ENCODE measurements at regions not wholly inside any gene's neighbourhood (a gene's known extent, or its start where the extent isn't known, plus 50 kb on each side); places are given as distances from the start of the nearest gene placed in this dataset.

DNA sequence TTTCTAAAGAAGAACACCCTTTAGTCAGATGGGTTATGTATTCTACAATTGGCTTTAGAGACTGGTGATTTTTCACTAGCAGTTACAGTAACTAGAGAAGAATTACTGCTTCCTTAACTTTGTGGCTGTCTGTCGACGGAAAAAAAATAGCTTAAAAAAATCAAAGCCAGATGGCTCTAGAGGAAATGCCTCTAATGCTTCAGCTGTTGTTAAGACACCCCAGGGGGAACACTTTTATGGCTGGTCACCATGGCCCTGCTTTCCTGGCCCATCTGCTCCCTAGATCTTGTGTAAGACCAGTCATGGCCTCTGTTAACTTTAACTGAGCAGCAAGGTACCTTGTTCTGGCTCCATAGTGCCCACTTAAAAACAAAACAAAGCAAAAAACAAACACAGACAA, 198.6 kb upstream of the PLSCR5 start:
- peaks cover 0 to 3% (median 0%) of the 10 kb centered on the region in 7 donors for H3K9me3 Mint-ChIP-seq
- H3K36me3 Mint-ChIP-seq: no peaks in the 10 kb centered on the region
- H3K27me3 Mint-ChIP-seq: no peaks in the 10 kb centered on the region
- no peak overlapping the region for H3K27ac Mint-ChIP-seq
- ATAC-seq (ENCODE audit: low read depth in 2 of 2) (no peak), DNase-seq (no peak)
- no peaks in the 10 kb centered on the region for H3K4me1 Mint-ChIP-seq
- no peak overlapping the region for H3K4me3 Mint-ChIP-seq

DNA sequence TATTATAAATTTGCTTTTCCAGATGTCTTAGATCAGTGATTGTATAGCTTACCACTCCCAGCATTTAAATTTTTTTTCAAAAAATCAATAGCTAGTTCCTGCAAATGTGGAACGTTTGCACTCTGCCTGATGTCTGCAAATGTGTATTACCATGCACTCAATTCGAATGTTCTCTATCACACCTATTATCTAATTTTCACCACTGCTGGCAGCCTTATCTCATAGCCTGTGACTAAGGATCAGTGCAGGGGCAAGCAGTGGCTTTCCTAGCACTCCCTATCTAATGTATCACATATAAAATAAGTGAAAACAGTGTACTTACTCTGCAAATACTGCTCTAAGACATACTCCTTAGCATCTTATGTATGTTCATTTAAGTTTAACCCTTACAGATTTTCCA, 196.3 kb upstream of the PLSCR5 start:
- DNase-seq (no peak), ATAC-seq (ENCODE audit: low read depth in 2 of 2) (no peak)
- Mint-ChIP-seq H3K4me1 (no peaks in the 10 kb centered on the region), H3K27me3 (no peaks in the 10 kb centered on the region), H3K9me3 (peaks cover 0 to 2% (median 0%) of the 10 kb centered on the region in 7 donors), H3K36me3 (no peaks in the 10 kb centered on the region), H3K4me3 (no peak overlapping the region), H3K27ac (no peak overlapping the region)

DNA sequence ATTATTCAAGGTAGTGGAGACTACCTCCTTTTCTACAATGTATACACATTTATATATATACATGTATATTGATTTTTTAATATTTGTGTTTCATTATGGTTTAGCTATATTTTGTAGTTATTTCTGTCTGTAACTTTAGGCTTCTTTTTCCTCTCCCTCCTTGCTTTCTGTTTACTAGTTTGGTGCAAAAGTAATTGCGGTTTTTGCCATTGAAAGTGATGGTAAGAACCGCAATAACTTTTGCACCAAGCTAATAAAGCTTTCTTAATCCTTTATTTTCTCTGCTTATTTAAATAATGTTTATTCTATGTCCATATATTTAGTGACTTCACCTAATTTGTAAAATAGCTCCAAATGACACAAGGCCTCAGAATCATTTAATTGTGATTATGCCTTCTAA, 195.3 kb upstream of the PLSCR5 start:
- no peak for DNase-seq
- no peak overlapping the region for H3K4me3 Mint-ChIP-seq
- peaks cover 0 to 1% (median 0%) of the 10 kb centered on the region in 7 donors for H3K9me3 Mint-ChIP-seq
- no peaks in the 10 kb centered on the region for H3K36me3 Mint-ChIP-seq
- no peaks in the 10 kb centered on the region for H3K27me3 Mint-ChIP-seq
- H3K4me1 Mint-ChIP-seq: no peaks in the 10 kb centered on the region
- no peak overlapping the region for H3K27ac Mint-ChIP-seq
- no peak for ATAC-seq (ENCODE audit: low read depth in 2 of 2)

DNA sequence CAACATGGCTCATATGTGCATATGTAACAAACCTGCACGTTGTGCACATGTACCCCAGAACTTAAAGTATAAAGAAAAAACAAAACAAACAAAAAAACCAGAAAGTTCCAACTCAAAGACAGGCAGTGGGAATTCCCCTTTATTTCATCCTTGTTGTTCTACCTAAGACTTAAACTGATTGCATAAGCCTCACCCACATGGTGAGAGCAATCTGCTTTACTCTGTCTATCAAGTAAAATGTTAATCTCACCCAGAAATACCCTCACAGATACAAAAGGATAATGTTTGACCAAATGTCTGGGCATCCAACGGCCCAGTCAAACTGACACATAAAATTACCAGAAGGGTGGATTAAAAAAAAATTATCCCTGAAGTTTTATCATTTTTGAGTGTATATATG, 190.9 kb upstream of the PLSCR5 start:
- no peaks in the 10 kb centered on the region for H3K27me3 Mint-ChIP-seq
- no peak for ATAC-seq (ENCODE audit: low read depth in 2 of 2)
- H3K4me3 Mint-ChIP-seq: no peak overlapping the region
- no peaks in the 10 kb centered on the region for H3K36me3 Mint-ChIP-seq
- H3K4me1 Mint-ChIP-seq: no peaks in the 10 kb centered on the region
- H3K27ac Mint-ChIP-seq: no peak overlapping the region
- H3K9me3 Mint-ChIP-seq: peaks cover 0 to 3% (median 0%) of the 10 kb centered on the region in 7 donors
- no peak for DNase-seq

DNA sequence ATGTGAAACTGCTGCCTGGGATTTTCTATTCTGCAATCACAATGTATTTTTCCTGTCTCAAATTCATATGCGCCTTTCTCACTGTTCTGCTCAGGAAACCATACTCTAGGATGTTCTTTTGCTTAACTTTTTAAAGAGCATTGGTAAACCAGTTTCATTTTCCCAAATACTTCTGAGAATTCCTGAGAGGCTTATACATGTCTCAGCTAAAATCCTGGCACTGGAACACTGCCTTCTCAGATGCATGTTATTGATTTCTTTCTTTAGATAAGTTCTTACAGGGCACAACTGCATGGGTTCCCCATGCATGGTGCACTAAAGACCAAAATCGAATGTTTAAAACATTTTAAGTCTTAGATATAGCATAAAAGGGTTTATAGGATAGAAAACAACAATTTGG, 178.3 kb upstream of the PLSCR5 start:
- H3K27me3 Mint-ChIP-seq: no peaks in the 10 kb centered on the region
- no peak overlapping the region for H3K4me3 Mint-ChIP-seq
- H3K4me1 Mint-ChIP-seq: no peaks in the 10 kb centered on the region
- DNase-seq (no peak), ATAC-seq (ENCODE audit: low read depth in 2 of 2) (no peak)
- peaks cover 0 to 4% (median 0%) of the 10 kb centered on the region in 7 donors for H3K9me3 Mint-ChIP-seq
- no peak overlapping the region for H3K27ac Mint-ChIP-seq
- H3K36me3 Mint-ChIP-seq: no peaks in the 10 kb centered on the region

DNA sequence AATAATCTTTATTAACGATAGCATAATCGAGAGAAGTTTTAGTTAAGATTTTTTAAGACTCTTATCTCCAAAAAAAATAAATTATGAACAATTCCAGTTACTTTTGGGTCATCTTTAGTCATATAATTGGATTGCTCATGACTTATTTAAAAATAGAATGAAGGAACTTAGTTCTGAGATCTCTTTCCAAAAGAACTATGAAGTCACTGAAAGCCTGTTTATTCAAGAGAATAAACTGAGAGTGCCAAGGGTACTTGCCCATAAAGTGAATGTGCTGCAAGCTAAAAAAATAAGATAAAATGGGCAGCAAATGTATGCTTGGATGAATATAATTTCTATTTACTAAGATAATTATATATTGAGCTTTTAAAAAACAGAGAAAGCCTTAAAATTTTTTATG, 176.5 kb upstream of the PLSCR5 start:
- no peaks in the 10 kb centered on the region for H3K4me1 Mint-ChIP-seq
- no peak for ATAC-seq (ENCODE audit: low read depth in 2 of 2)
- H3K27ac Mint-ChIP-seq: no peak overlapping the region
- H3K27me3 Mint-ChIP-seq: no peaks in the 10 kb centered on the region
- no peak for DNase-seq
- no peaks in the 10 kb centered on the region for H3K36me3 Mint-ChIP-seq
- no peak overlapping the region for H3K4me3 Mint-ChIP-seq
- H3K9me3 Mint-ChIP-seq: peaks cover 0 to 4% (median 0%) of the 10 kb centered on the region in 7 donors

DNA sequence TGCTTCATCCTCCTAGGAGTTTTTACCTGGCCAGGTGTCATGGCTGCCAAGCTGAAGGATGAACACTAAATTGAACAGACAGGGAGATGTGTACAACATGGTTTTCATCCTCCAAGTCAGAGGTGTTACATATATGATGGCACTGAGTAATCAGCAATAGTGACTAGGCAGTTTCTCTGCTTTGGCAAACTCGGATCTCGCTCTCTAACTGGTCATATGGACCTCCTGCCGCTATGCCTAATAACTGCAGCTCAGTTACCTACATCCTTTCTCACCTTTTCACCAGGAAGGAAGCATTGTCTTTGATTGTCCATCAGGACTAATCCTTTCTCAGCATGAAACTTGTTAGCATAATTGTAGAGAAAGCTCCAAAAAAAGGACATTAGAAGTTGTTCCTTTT, 175.9 kb upstream of the PLSCR5 start:
- H3K9me3 Mint-ChIP-seq: peaks cover 0 to 3% (median 0%) of the 10 kb centered on the region in 7 donors
- no peak overlapping the region for H3K27ac Mint-ChIP-seq
- no peaks in the 10 kb centered on the region for H3K27me3 Mint-ChIP-seq
- no peak for ATAC-seq (ENCODE audit: low read depth in 2 of 2)
- DNase-seq: no peak
- no peaks in the 10 kb centered on the region for H3K36me3 Mint-ChIP-seq
- no peaks in the 10 kb centered on the region for H3K4me1 Mint-ChIP-seq
- no peak overlapping the region for H3K4me3 Mint-ChIP-seq

DNA sequence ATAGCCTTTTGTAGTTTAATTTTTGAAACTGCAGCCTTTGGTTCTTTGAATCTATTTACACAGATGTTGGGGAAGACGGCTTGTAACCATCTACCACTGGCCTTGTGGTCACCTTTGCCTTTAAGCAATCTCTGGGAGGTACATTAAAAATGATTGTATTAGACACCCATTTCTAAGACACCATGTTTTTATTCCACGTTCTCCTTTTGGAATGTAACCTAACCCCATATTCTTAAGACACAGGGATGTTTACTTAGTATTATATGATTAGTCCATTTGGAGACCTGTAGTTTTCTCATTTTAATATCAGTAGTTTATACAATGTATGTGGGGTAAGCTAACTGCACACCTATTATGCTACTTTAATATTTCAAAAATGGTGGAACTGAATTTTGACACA, 175.1 kb upstream of the PLSCR5 start:
- H3K4me1 Mint-ChIP-seq: no peaks in the 10 kb centered on the region
- H3K4me3 Mint-ChIP-seq: no peak overlapping the region
- DNase-seq (no peak), ATAC-seq (ENCODE audit: low read depth in 2 of 2) (no peak)
- H3K9me3 Mint-ChIP-seq: peaks cover 0 to 3% (median 0%) of the 10 kb centered on the region in 7 donors
- H3K36me3 Mint-ChIP-seq: no peaks in the 10 kb centered on the region
- no peaks in the 10 kb centered on the region for H3K27me3 Mint-ChIP-seq
- H3K27ac Mint-ChIP-seq: no peak overlapping the region

DNA sequence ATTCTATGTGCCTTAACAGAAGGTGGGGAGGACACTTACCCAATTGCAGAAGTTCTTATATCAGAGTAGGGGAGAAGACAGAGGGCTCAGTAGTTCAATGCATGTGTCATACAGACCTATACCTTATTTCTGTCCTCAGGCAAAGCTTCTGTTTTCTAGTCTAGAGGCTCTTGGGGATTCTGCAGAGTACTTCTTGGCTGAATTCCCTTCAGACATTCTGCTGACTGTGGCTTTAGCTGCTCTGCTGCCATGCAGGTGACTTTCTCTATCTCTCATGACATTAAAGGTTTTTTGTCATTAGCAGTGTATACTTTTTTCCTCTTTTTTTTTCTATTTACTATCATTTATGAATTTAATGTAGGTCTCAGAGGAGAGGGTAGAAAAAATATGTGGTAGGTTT, 172.8 kb upstream of the PLSCR5 start:
- no peak for DNase-seq
- H3K4me3 Mint-ChIP-seq: no peak overlapping the region
- H3K27me3 Mint-ChIP-seq: no peaks in the 10 kb centered on the region
- no peaks in the 10 kb centered on the region for H3K4me1 Mint-ChIP-seq
- H3K9me3 Mint-ChIP-seq: peaks cover 0 to 13% (median 1%) of the 10 kb centered on the region in 7 donors
- H3K36me3 Mint-ChIP-seq: no peaks in the 10 kb centered on the region
- ATAC-seq (ENCODE audit: low read depth in 2 of 2): no peak
- peak overlapping the region in 1 of 6 donors; percentile 16 for H3K27ac Mint-ChIP-seq

DNA sequence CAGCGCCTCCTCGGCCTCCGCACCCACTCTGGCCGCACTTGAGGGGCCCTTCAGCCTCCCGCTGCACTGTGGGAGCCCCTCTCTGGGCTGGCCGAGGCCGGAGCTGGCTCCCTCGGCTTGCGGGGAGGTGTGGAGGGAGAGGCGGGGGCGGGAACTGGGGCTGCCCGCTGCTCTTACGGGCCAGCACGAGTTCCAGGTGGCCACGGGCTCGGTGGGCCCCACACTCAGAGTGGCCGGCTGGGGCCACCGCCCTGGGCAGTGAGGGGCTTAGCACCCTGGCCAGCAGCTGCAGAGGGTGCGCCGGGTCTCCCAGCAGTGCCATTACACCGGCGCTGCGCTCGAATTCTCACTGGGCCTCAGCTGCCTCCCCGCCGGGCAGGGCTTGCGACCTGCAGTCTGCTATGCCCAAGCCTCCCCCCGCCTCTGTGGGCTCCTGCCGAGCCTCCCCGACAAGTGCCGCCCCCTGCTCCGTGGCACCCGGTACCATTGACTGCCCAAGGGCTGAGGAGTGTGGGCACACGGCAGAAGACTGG, 167.1 kb upstream of the PLSCR5 start:
- H3K36me3 Mint-ChIP-seq: no peaks in the 10 kb centered on the region
- no peaks in the 10 kb centered on the region for H3K4me1 Mint-ChIP-seq
- H3K9me3 Mint-ChIP-seq: peaks cover 0 to 16% (median 5%) of the 10 kb centered on the region in 7 donors
- no peaks in the 10 kb centered on the region for H3K27me3 Mint-ChIP-seq
- no peak overlapping the region for H3K27ac Mint-ChIP-seq
- ATAC-seq (ENCODE audit: low read depth in 2 of 2) (no peak), DNase-seq (no peak)
- H3K4me3 Mint-ChIP-seq: no peak overlapping the region

DNA sequence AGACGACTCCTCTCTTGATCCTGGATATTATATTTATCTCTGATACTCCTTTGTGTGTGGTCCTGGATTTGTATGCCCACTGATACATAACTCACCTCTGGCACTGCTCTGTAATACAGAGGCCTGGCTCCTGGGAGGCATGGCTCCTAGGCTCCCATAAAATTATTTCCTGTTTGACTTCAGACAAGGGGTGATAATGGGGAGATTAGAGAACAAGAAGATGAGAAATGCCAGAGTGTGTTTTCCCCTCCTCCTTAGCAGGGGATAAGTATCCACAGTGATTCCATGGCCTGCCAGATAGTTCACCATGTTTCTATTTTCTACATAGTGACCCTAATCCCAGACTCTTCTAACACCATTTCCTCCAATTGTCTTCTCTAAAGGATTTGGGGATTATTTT, 165.7 kb upstream of the PLSCR5 start:
- ATAC-seq (ENCODE audit: low read depth in 2 of 2) (no peak), DNase-seq (no peak)
- Mint-ChIP-seq H3K36me3 (no peaks in the 10 kb centered on the region), H3K4me1 (no peaks in the 10 kb centered on the region), H3K4me3 (no peak overlapping the region), H3K27me3 (no peaks in the 10 kb centered on the region), H3K9me3 (peaks cover 0 to 16% (median 5%) of the 10 kb centered on the region in 7 donors), H3K27ac (no peak overlapping the region)

DNA sequence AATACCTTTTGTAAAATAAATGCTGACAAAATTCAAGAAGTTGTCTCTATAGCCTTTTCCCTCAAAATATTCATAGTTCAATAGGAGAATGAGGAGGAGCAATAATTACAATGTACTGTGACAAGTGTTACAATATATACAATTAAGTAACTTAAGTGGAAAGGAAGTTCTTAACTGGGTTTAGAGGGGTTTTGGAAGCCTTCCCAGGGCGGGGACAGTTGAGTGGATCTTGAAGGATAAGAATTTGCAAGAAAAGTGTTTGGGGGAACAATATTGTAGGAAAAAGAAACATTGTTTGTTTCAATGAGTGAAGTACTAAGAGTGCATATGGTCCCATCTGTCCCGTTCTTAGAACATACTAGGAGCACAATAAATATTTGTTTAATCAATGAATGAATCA, 165.2 kb upstream of the PLSCR5 start:
- peaks cover 0 to 16% (median 5%) of the 10 kb centered on the region in 7 donors for H3K9me3 Mint-ChIP-seq
- H3K27ac Mint-ChIP-seq: no peak overlapping the region
- DNase-seq: no peak
- no peaks in the 10 kb centered on the region for H3K4me1 Mint-ChIP-seq
- no peak overlapping the region for H3K4me3 Mint-ChIP-seq
- no peak for ATAC-seq (ENCODE audit: low read depth in 2 of 2)
- no peaks in the 10 kb centered on the region for H3K36me3 Mint-ChIP-seq
- H3K27me3 Mint-ChIP-seq: no peaks in the 10 kb centered on the region

DNA sequence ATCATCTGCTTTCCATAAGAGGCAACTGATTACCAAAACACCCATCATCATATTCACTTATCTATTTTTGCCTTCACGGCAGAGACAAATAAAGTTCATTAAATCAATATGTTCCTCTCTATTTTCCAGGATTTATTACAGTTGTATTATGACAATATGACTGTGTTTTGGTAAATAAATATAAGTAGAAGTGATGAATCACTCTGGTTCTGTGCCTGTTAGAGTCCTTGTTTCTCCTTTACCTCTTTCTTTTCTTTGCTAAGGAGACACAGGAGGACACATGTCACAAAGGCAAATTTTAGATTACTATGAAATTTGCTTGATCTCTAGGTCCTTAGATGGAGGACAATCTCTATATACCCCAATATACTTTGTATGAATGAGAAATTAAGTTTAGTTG, 152.6 kb upstream of the PLSCR5 start:
- Mint-ChIP-seq H3K27me3 (no peaks in the 10 kb centered on the region), H3K4me3 (no peak overlapping the region), H3K9me3 (peaks cover 0 to 4% (median 0%) of the 10 kb centered on the region in 7 donors), H3K4me1 (no peaks in the 10 kb centered on the region), H3K27ac (no peak overlapping the region), H3K36me3 (no peaks in the 10 kb centered on the region)
- ATAC-seq (ENCODE audit: low read depth in 2 of 2): no peak
- no peak for DNase-seq

DNA sequence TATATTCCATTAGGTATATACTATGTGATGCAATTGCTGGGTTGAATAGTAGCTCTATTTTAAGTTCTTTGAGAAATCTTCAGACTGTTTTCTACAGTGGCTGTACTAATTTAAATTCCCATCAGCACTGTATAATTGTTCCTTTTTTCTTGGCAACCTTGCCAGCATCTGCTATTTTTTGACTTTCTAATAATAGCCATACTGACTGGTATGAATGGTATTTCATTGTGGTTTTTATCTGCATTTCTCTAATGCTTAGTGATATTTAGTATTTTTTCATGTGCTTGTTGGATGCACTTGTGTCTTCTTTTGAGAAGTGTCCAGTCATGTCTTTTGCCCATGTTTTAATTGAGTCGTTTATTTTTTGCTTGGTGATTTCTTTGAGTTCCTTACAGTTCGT, 145.1 kb upstream of the PLSCR5 start:
- H3K36me3 Mint-ChIP-seq: no peaks in the 10 kb centered on the region
- H3K27me3 Mint-ChIP-seq: no peaks in the 10 kb centered on the region
- peaks cover 0 to 11% (median 3%) of the 10 kb centered on the region in 7 donors for H3K9me3 Mint-ChIP-seq
- H3K4me3 Mint-ChIP-seq: no peak overlapping the region
- no peak for ATAC-seq (ENCODE audit: low read depth in 2 of 2)
- no peak overlapping the region for H3K27ac Mint-ChIP-seq
- no peak for DNase-seq
- no peaks in the 10 kb centered on the region for H3K4me1 Mint-ChIP-seq

DNA sequence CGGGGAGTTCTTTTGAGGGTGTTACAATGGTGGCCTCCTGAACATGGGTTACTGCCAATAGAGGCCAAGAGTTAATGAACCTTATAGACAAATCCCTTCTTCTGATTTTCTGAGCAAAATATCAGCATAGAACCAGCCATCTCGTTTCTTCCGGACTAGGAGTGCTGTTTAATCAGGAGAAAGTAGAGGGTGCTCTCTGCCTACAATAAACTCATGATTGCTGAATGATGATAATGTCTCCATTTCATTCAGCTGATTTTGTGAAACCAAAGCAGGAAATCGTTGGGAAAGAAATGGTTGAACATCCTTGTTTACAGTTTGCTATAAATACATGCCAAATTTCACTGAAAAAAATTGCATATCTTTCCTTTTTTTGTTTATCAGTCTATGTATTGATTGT, 142.8 kb upstream of the PLSCR5 start:
- Mint-ChIP-seq H3K36me3 (no peaks in the 10 kb centered on the region), H3K4me3 (no peak overlapping the region), H3K27ac (no peak overlapping the region), H3K4me1 (no peaks in the 10 kb centered on the region), H3K9me3 (peaks cover 0 to 10% (median 3%) of the 10 kb centered on the region in 7 donors), H3K27me3 (no peaks in the 10 kb centered on the region)
- DNase-seq: no peak
- ATAC-seq (ENCODE audit: low read depth in 2 of 2): no peak

Data from naive B cell (primary cell).